ENCODE measurements at regions not wholly inside any gene's neighbourhood (a gene's known extent, or its start where the extent isn't known, plus 50 kb on each side); places are given as distances from the start of the nearest gene placed in this dataset.

DNA sequence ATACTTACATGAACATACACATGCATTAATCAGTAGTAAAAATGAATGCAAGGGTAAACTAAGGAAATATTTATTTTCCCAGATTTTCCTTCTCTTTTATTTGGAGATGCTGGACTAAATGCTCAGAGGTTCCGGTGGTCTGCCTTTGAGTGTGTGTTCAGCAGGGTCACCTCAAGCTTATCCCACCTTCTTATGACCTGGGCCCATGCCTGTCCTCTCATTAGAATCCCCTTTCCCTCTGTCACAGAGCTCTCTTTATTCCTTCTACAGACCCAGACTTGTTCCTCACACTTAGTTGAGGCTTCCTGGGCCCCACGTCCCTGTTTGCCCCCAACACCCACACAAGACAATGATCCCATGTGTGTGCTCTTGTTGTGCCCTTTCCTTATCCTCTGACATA is 61.6 kb upstream of the TOP3B start:
- DNase-seq (ENCODE audit: low read depth in 1 of 2, low spot score in 2 of 2) (no peak), FAIRE-seq (no peak)
- Histone ChIP-seq H3K27me3 (replicated peaks in 1 of 4; ENCODE audit: control insufficient read depth in 3 of 4, extremely low read depth in 1 of 4, insufficient read depth in 3 of 4, low read length in 3 of 4) (peaks cover 58 to 91% (median 84%) of the 10 kb centered on the region in 4 experiments), H3K4ac (replicated peaks; ENCODE audit: insufficient read length, low read depth, low read length) (no peak overlapping the region), H3K14ac (ENCODE audit: insufficient read length) (no peak overlapping the region), H3K79me2 (ENCODE audit: control insufficient read depth in 1 of 2, insufficient read depth in 2 of 2, low read length in 2 of 2) (no peaks in the 10 kb centered on the region), H3K4me2 (ENCODE audit: insufficient read depth in 1 of 2, low read depth in 2 of 2, low read length in 2 of 2) (no peak overlapping the region), H3K4me3 (ENCODE audit: extremely low read depth in 1 of 4, insufficient read depth in 2 of 4, low read depth in 3 of 4, low read length in 4 of 4) (no peak overlapping the region), H4K8ac (ENCODE audit: extremely low read depth, insufficient read depth, low read length) (no peak overlapping the region), H2BK120ac (replicated peaks; ENCODE audit: low read depth, low read length) (no peak overlapping the region), H3K27ac (ENCODE audit: low read depth, low read length) (no peak overlapping the region), H4K5ac (ENCODE audit: insufficient read length, low read depth, low read length) (no peak overlapping the region), H3K9ac (replicated peaks in 1 of 4; ENCODE audit: extremely low read depth in 1 of 4, low read depth in 3 of 4, low read length in 3 of 4) (no peak overlapping the region), H3K9me3 (ENCODE audit: insufficient read depth in 2 of 2, low read depth in 1 of 2, low read length in 1 of 2) (no peaks in the 10 kb centered on the region), H3K4me1 (replicated peaks in 1 of 4; ENCODE audit: control insufficient read depth in 3 of 4, insufficient read depth in 4 of 4, low read length in 3 of 4) (no peaks in the 10 kb centered on the region), H3K23me2 (ENCODE audit: low read depth, low read length) (no peaks in the 10 kb centered on the region), H4K91ac (replicated peaks; ENCODE audit: insufficient read length, low read length) (no peak overlapping the region), H2BK20ac (ENCODE audit: low read length) (no peak overlapping the region), H3K79me1 (ENCODE audit: low read depth, low read length) (no peaks in the 10 kb centered on the region), H2BK15ac (ENCODE audit: low read length) (no peak overlapping the region), H2AK5ac (ENCODE audit: low read depth, low read length) (no peak overlapping the region), H2BK12ac (ENCODE audit: low read depth, low read length) (no peak overlapping the region), H3K36me3 (ENCODE audit: control insufficient read depth in 2 of 4, insufficient read depth in 4 of 4, low read length in 3 of 4) (no peaks in the 10 kb centered on the region), H3K56ac (replicated peaks; ENCODE audit: insufficient read length, low read depth, low read length) (no peak overlapping the region), H4K20me1 (replicated peaks in 1 of 2; ENCODE audit: control insufficient read depth in 1 of 2, insufficient read depth in 2 of 2, low read length in 2 of 2) (peaks cover 0 to 1% of the 10 kb centered on the region in 2 experiments), H2AFZ (ENCODE audit: low read length) (no peak overlapping the region), H3K18ac (ENCODE audit: extremely low read depth, low read length) (no peak overlapping the region), H2BK5ac (ENCODE audit: low read depth, low read length) (no peak overlapping the region), H3K23ac (ENCODE audit: insufficient read length) (no peak overlapping the region)
- CTCF ChIA-PET (ENCODE audit: partially characterized antibody), result interaction anchor here (0.9 to 5.0 kb wide), 3 partner anchors 10 to 66 kb away, joined by 4 to 34 read pairs (median 10); no protein-coding TSS in a partner anchor
- 89% methylated on average over 2 of the region's 2 CpGs; no CpG with 5 or more reads in 1 of the 2 experiments for WGBS, 2 experiments (ENCODE audit: extremely low coverage in 1 of 2, insufficient coverage in 1 of 2, insufficient read length in 1 of 2, insufficient replicate concordance in 2 of 2, low coverage in 1 of 2, low lambda C conversion rate in 2 of 2, missing lambda C conversion rate in 1 of 2)
- TF ChIP-seq BCL11A (IDR thresholded peaks at IDR 0.05; ENCODE audit: low read depth in 2 of 2, low read length in 2 of 2), result no peak
- TF ChIP-seq RFX5 (IDR thresholded peaks at IDR 0.05; ENCODE audit: borderline replicate concordance, low read depth, low read length), result no peak
- no peak for TF ChIP-seq SIRT6 (IDR thresholded peaks at IDR 0.05; ENCODE audit: low read length)
- no peak for TF ChIP-seq TBP (IDR thresholded peaks at IDR 0.05; ENCODE audit: low read depth, low read length)
- no peak for TF ChIP-seq RNF2 (IDR thresholded peaks at IDR 0.05; ENCODE audit: borderline replicate concordance, low read depth, low read length, missing control alignments, poor library complexity, severe bottlenecking)
- TF ChIP-seq, protein P1, sequence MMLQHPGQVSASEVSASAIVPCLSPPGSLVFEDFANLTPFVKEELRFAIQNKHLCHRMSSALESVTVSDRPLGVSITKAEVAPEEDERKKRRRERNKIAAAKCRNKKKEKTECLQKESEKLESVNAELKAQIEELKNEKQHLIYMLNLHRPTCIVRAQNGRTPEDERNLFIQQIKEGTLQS (IDR thresholded peaks at IDR 0.05; ENCODE audit: insufficient read depth, low read depth, low read length), result no peak
- TF ChIP-seq FOSL1 (IDR thresholded peaks at IDR 0.05; ENCODE audit: insufficient read depth, low read depth, low read length), result no peak
- TF ChIP-seq CREB1 (IDR thresholded peaks at IDR 0.05), result no peak
- POLR2A ChIA-PET (ENCODE audit: partially characterized antibody), result no interaction called here
